ENCODE measurements at regions not wholly inside any gene's neighbourhood (a gene's known extent, or its start where the extent isn't known, plus 50 kb on each side); places are given as distances from the start of the nearest gene placed in this dataset.

DNA sequence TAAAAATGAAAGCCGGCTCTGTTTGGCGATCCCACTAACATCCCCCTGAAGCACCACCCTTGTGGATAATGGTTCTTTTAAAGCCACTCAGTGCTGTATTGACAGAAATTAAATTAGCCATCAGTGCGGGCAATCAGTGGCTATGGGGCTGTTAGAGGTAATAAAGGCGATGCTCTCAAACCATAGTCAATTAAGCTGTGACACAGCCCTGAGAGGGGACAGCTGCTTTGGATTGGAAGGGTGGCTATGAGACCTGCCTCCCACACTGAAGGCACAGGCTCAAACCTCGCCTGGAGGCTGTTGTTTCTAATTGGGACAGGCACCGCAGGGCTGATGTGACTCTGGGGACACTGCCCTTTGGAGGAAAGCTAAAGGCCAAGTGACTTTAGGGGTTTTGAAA is 562.2 kb downstream of the VRK1 start:
- no peak for FAIRE-seq

GRCh38 chr14:97361181-97361580 is 564.0 kb downstream of the VRK1 start:
- Histone ChIP-seq H3K27me3 (ENCODE audit: control insufficient read depth in 2 of 2, insufficient read depth in 2 of 2, low read length in 2 of 2) (no peaks in the 10 kb centered on the region), H3K9ac (replicated peaks; ENCODE audit: extremely low read depth, insufficient read depth, low read length) (no peak overlapping the region), H2AFZ (ENCODE audit: low read depth, low read length) (no peak overlapping the region), H3K9me3 (replicated peaks; ENCODE audit: control insufficient read depth, insufficient read depth, low read length) (peaks cover 8% of the 10 kb centered on the region), H3K9me1 (replicated peaks; ENCODE audit: control insufficient read depth, extremely low read depth, insufficient read depth, low read length) (no peaks in the 10 kb centered on the region), H3K4me2 (ENCODE audit: insufficient read depth, low read length) (no peak overlapping the region), H3K79me2 (ENCODE audit: control insufficient read depth, insufficient read depth, low read length) (no peaks in the 10 kb centered on the region), H3K27ac (ENCODE audit: insufficient read depth, low read depth, low read length) (no peak overlapping the region), H3K4me3 (replicated peaks in 1 of 3; ENCODE audit: insufficient read depth in 1 of 3, low read depth in 1 of 3, low read length in 3 of 3) (no peak overlapping the region), H4K20me1 (replicated peaks; ENCODE audit: control insufficient read depth, extremely low read depth, insufficient read depth, low read length) (no peaks in the 10 kb centered on the region), H3K4me1 (ENCODE audit: control insufficient read depth, extremely low read depth, insufficient read depth, low read length) (no peaks in the 10 kb centered on the region), H3K36me3 (ENCODE audit: control insufficient read depth in 2 of 2, extremely low read depth in 1 of 2, insufficient read depth in 2 of 2, low read length in 2 of 2) (no peaks in the 10 kb centered on the region)
- POLR2A ChIA-PET = no interaction called here
- CTCF ChIA-PET = no interaction called here
- intact Hi-C loops (cut with micrococcal nuclease) (no loop called here), dilution Hi-C loops (cut with MboI; ENCODE audit: extremely low pct_ligation_motif_present, low sequenced_read_pairs) (no loop called here)
- TF ChIP-seq POLR2A (IDR thresholded peaks at IDR 0.05; ENCODE audit: low read depth, low read length) (no peak), CTCF (IDR thresholded peaks at IDR 0.05; ENCODE audit: extremely low read depth in 1 of 2, insufficient read depth in 1 of 2, low read depth in 1 of 2, low read length in 2 of 2) (no peak), MYC (IDR thresholded peaks at IDR 0.05; ENCODE audit: low read depth, low read length) (no peak), JUN (IDR thresholded peaks at IDR 0.05; ENCODE audit: borderline replicate concordance, insufficient read depth, insufficient read length, low read depth) (no peak), GATA2 (IDR thresholded peaks at IDR 0.05; ENCODE audit: insufficient read depth, insufficient read length, low read depth, low read length) (no peak), FOS (IDR thresholded peaks at IDR 0.05; ENCODE audit: borderline replicate concordance, insufficient read depth, low read length) (no peak), EZH2 (IDR thresholded peaks at IDR 0.05; ENCODE audit: borderline replicate concordance, low read depth, low read length, severe bottlenecking) (no peak)
- TF ChIP-seq, protein P1, sequence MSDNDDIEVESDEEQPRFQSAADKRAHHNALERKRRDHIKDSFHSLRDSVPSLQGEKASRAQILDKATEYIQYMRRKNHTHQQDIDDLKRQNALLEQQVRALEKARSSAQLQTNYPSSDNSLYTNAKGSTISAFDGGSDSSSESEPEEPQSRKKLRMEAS (IDR thresholded peaks at IDR 0.05; ENCODE audit: insufficient read depth, insufficient read length) = no peak
- FAIRE-seq = no peak
- no TSS peak for BruUV-seq (replicated peaks)
- no peak for DNase-seq (ENCODE audit: low read depth, low spot score)

More for the DNA sequence above, 562.2 kb downstream of the VRK1 start:
- BruUV-seq (replicated peaks) = no TSS peak
- Histone ChIP-seq H3K27me3 (ENCODE audit: control insufficient read depth in 2 of 2, insufficient read depth in 2 of 2, low read length in 2 of 2) (no peaks in the 10 kb centered on the region), H3K36me3 (ENCODE audit: control insufficient read depth in 2 of 2, extremely low read depth in 1 of 2, insufficient read depth in 2 of 2, low read length in 2 of 2) (no peaks in the 10 kb centered on the region), H3K9ac (replicated peaks; ENCODE audit: extremely low read depth, insufficient read depth, low read length) (no peak overlapping the region), H3K79me2 (ENCODE audit: control insufficient read depth, insufficient read depth, low read length) (no peaks in the 10 kb centered on the region), H3K27ac (ENCODE audit: insufficient read depth, low read depth, low read length) (no peak overlapping the region), H3K9me3 (replicated peaks; ENCODE audit: control insufficient read depth, insufficient read depth, low read length) (peaks cover 4% of the 10 kb centered on the region), H3K9me1 (replicated peaks; ENCODE audit: control insufficient read depth, extremely low read depth, insufficient read depth, low read length) (no peaks in the 10 kb centered on the region), H3K4me1 (ENCODE audit: control insufficient read depth, extremely low read depth, insufficient read depth, low read length) (no peaks in the 10 kb centered on the region), H3K4me2 (ENCODE audit: insufficient read depth, low read length) (no peak overlapping the region), H4K20me1 (replicated peaks; ENCODE audit: control insufficient read depth, extremely low read depth, insufficient read depth, low read length) (no peaks in the 10 kb centered on the region), H2AFZ (ENCODE audit: low read depth, low read length) (no peak overlapping the region), H3K4me3 (replicated peaks in 1 of 3; ENCODE audit: insufficient read depth in 1 of 3, low read depth in 1 of 3, low read length in 3 of 3) (no peak overlapping the region)
- CTCF ChIA-PET = no interaction called here
- dilution Hi-C loops (cut with MboI; ENCODE audit: extremely low pct_ligation_motif_present, low sequenced_read_pairs) (no loop called here), intact Hi-C loops (cut with micrococcal nuclease) (no loop called here)
- no peak for DNase-seq (ENCODE audit: low read depth, low spot score)
- POLR2A ChIA-PET = no interaction called here
- no peak for TF ChIP-seq EZH2 (IDR thresholded peaks at IDR 0.05; ENCODE audit: borderline replicate concordance, low read depth, low read length, severe bottlenecking)
